NCI-H446 (cell line): ENCODE measurements at regions not wholly inside any gene's neighbourhood (a gene's known extent, or its start where the extent isn't known, plus 50 kb on each side); places are given as distances from the start of the nearest gene placed in this dataset.
"Not testable (repeated sequence)": the region's sequence is repeated elsewhere in the genome, so short reads cannot be mapped to it uniquely, and the experiment has no call there.

ENCODE experiments used
- DNase-seq, 2 experiments: peaks; one replicate each; lab custom pipeline; 2025; lab: John Stamatoyannopoulos, UW

DNA sequence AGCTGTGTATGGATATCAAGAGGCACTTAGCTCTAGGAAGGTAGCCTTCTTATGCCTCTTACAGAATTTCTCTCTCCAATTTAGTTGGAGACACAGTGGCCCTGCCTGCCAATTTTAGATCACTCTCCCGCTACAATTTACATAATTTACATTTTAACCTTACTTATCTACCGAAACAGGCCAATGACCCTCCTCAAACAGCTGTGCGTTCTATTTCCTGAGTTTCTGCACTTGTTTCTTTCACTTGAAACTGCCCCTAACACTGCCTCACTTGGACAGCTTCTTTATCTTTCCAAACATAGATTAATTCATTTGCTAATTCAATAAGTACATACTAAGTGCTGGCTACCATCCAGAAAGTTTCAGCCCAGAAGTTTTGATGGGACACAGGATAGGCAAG, 52.9 kb upstream of the HDDC2 start:
- DNase-seq = no peak

DNA sequence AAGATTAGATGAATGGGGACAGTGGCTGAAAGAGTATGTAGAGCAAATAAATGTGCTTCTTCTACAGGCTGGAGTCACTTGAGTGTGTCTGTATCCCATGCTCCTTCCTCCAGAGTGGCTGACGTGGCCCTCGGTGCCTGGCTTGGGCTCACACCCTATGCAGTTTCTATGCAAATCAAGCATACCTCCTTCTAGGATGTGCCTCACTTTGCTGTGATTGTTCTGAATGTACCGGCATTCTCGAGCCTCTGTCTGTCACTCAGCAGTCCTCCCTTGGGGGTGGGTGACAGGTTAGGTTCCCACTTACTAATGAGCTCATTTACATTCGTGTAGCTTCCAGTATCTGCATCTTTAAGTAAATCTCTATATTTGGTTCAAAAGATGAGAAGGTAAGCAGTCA, 55.1 kb upstream of the HDDC2 start:
- DNase-seq = no peak

DNA sequence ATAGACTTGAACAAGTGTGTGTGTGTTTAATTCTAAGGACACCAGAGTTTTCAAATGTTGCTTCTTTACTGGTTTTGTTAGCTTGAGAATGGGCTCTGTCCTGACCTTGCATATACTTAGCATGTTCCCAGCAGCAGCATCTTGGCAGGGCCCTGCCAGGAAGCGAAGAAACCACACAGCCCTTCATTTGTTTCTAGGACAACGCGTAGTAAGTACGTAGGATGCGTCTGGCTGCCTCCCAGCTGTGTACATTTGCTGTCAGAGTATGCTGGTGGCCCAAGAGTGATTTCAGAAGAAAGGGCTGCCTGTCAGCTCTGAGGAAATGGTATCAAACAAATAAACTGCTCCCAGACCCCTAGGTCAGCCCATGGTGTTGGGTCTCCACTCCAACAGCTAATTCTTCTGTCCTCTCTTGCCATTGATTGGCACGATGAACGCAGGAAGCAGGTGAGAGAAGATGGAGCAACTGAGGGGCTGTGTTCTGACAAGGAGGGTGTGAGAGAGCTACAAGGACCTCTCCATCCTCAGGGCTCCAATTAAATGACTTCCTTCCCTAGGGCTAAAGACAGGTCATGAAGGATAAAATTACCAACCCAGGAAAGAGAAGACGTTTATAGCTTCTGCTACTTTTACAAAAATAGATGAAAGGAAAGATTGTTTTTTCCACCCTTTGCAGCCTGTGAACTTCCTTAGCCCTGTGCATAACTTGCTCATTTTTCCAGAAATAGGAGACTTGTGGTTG, 55.9 kb upstream of the HDDC2 start:
- no peak for DNase-seq

DNA sequence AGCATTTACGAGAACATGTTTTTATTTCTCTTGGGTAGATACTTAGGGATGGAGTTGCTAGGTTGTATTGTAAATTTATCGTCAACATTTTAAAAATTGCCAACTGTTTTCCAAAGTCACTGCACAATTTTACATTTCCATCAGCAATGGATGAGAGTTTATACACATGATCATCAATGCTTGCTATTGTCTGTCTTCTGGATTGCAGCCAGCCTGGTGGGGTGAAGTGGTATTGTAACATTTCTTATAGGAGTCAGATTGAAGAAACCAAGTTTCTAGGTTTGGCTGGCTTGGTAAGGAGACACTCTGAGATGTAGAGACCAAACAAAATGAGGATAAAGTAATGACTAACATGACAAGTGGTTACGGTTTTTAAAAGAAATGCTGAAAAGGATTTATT, 57.1 kb upstream of the HDDC2 start:
- no peak for DNase-seq

DNA sequence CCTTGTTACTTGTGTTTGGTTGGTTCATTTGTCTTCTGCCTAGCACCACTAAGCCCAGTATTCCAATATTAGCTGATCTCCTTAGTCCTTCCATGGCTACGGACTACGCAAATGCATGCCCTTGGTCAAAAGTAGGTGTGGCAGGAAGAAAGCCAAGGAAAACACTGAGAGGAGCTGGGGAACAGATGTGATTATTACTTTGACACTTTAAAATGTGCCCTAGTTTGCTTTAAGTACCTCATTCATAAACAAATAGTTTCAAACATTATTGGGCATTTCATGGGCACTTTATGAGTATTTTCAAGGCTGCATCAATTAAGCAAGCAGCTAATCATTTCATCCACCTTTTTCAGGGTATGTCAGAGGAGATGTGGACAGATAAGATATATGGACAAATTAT, 60.1 kb upstream of the HDDC2 start:
- DNase-seq = no peak

DNA sequence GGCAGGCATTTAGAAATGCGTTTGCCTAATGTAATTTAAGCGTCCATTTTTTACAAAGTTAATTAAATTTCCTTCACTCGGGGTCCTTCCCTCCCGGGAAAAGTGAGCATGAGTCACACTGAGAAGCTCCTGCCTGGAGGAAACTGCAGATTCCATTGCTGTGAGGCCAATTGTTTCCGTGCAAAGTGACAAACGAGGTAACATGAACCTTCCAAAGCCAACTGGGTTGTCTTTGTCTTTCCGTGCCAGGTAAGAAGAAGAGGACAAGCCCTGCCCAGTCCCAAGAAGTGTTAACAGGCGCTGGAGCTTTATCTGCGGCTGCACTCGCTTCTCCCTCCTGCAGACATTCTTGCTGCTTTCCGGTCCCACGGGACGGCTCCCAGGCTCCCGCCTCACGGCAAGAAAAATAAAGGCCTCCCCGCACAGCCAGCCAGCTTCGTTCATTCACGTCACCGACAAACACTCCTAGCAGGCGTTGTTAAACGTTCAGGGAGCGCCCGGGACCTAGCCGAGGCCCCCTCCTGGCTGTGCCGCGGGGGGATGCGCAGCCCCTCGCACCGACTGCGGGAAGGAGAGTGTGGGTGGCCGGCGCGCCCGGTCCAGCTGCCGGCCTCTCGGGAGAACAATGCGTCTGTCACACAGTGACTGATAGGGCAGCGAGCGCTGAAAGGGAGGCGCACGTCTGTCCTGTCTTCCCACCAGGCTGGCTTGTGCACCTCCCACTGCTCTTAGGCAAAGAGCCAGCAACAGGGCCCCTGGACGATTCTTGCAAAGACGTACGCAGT, 61.5 kb upstream of the HDDC2 start:
- DNase-seq = peak in 1 of 2 experiments; percentile 27

DNA sequence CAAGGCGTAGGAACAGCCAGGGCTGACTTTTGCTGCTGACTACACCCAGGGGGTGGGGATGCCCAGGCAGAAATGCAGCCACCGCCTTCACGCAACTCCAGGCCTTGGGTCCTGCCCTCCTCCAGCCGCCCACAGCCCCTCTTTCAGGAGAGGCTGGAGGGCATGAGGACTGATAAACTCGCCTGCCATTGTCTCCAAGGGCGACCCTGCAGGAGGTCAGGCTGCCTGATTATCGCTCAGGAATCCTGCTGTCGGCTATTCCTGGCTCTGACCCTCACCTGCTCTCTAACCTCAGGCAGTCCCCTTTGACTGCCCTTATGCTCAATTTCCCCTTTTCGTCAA, 62.0 kb upstream of the HDDC2 start:
- no peak for DNase-seq

DNA sequence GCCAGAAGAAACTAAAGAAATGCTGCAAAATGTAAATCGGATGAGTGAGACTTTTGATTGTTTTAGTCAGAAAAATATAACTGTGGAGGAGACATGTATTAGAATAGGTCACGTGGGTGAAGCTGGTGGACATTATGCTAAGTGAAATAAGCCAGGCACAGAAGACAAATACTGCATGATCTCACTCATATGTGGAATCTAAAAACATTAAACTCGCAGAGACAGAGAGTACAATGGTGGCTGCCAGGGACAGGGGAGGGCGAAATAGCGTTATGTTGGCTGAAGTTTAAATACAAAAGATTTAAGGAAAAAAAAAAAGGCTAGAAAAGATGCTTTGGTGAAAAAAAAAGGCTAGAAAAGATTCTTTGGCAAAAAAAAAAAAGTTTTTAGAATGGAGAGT, 63.5 kb upstream of the HDDC2 start:
- DNase-seq = no peak

DNA sequence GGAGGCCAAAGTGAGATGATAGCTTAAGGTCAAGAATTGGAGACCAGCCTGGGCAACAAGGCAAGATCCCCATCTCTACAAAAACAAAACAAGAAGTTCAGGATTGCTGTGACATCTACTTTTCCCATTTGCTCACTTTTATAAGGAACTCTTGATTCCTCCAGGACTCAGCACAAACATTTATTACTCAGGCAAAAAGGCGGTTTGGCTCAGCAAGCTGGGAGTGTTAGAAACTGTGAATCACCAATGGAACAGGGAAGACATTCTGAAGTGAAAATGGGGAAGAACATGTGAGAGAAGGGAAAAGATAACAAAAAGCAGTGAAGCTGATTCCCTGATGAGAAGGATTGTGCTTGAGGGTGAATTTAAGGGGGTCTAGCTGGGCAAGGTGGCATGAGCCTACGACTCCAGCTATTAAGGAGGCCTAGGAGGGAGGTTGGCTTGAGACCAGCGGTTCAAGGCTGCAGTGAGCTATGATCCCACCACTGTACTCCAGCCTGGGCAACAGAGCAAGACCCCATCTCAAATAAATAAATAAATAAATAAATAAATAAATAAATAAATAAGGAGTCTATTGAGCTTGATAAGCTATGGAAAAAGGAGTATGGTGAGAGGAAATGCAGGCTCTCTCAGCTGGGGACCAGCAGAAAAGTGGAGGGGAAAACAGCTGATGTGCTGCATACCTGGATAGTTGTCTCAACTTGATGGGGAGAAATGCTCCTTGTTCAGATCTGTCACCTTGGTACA, 65.4 kb upstream of the HDDC2 start:
- DNase-seq = no peak

DNA sequence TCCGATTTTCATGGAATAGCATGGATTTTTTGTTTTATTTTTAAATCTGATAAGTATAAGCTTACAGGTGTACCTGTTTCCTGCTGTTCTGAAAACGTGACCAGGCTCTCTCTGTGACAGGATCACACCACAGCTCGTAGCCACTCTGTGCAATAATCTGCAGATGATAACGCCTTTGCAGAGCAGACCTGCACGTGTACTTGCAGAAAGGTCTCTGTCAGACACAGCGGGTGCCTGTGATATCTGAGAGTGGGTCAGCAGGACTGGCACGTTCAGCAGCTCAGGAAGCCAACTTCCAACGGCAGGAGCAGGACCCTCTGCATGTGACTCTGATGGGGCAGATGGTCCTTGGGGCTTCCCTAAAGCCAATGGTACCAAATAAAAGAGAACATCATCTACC, 68.6 kb upstream of the HDDC2 start:
- DNase-seq = no peak

DNA sequence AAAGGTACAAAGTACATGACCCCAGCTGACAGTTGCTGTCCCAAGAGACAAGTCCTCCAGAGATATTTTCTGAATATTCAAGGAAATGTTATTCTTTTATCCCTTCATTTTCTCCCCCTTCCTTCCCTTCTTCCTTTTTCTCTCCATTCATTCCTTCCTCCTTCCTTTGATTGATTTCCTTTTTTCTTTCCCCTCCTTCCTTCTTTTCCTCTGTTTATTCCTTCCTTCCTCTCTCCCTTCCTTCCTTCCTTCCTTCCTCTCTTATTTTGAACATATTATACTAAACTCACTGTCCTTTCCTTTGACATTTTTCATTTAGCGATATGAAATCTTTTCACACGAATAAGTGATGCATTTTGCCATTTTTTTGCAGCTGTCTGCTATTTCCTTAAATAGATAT, 73.2 kb upstream of the HDDC2 start:
- DNase-seq = no peak

DNA sequence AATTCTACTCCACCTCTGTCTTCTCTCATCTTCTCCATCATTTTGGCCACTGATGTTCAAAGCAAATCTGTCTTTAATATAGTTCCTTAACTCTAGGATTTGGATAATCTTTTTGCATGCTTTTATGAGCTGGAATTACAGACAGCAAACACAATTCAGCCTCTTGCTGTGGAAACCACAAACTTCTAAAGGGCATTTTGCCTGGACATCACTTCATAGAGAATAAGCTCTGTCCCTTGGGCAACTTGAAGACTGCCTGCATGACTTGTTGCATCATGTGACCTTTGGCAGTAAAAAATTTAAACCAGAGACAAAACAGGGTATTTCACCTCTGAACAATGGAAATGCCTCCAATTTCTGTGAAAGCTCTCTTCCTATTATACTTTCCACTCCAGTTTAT, 74.1 kb upstream of the HDDC2 start:
- DNase-seq = no peak

DNA sequence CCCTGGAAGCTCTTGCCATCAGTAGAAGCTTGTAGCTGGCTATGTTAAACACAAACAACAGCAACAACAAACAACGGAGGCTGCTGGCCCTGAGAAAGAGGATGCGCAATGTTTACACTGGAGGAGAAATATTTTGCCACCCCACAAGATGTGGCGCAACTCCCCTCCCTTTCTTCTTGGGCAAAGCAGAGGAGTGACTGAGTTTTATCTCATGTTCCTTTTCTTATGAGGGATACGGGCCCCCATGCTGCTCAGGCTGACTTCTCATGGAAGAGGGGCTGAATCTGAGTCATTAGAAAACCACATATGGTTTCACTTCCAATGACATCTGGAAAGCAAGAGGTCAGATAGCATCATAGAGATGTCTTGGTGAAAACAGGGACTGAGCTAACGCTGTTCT, 75.9 kb upstream of the HDDC2 start:
- DNase-seq = no peak

DNA sequence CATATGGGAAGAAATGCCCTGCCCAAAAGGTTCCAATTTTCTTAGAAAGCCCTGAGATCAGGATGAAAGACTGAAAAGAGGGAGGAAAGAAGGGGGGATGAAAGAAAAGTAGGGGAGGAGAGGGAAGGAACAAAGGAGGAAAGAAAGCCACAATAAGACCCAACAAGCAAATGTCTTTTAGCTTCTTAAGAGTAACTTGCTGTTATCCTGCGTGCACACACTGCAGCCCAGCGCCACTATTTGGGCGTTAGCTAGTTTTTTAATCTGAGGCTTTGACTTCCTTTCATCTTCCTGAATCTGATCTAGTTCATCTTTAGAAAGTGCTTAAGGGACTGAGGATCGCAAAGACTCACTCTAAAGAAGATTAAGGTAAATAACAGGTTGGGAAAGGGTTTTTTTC, 77.4 kb upstream of the HDDC2 start:
- DNase-seq = no peak

DNA sequence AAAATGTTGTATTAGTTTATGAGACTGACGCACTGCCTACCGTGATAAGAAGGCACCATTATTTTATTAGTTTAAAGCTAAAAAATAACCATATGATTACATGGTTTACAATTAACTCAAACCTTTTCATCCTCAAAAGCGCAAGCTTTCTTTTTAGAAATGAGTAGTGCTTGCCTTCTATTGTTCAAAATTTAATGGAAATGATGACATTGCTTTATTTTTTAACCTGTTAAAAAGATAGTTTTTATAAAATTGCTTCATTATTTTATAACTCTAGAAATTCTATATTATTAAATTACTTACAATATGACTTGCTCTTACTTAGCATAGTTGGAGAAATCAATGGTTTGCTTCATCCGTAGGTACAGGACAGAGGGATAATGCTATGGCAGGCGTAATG, 78.7 kb upstream of the HDDC2 start:
- no peak for DNase-seq

DNA sequence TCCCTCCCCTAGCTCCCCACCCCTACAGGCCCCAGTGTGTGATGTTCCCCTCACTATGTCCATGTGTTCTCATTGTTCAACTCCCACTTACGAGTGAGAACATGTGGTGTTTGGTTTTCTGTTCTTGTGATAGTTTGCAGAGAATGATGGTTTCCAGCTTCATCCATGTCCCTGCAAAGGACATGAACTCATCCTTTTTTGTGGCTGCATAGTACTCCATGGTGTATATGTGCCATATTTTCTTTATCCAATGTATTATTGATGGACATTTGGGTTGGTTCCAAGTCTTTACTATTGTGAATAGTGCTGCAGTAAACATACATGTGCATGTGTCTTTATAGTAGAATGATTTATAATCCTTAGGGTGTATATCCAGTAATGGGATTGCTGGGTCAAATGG, 84.6 kb upstream of the HDDC2 start:
- DNase-seq = not testable (repeated sequence)

DNA sequence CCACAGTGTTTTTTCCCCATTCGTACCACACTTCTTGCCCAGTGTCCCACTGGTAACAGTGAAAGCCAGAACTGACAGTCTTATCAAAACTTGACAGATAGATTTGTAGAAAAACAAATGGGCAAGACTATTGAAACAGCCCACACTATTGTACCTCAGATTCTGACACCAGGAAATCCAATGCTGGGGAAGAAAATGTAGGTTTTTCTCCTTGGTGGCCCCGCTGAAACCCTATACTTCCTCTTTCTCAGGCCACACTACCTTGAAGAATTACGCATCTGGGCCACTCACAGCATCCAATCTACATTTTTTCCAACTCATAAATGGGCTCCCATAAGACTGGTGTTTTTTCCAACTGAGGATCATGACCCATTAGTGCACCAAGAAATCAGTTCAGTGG, 90.9 kb upstream of the HDDC2 start:
- no peak for DNase-seq

DNA sequence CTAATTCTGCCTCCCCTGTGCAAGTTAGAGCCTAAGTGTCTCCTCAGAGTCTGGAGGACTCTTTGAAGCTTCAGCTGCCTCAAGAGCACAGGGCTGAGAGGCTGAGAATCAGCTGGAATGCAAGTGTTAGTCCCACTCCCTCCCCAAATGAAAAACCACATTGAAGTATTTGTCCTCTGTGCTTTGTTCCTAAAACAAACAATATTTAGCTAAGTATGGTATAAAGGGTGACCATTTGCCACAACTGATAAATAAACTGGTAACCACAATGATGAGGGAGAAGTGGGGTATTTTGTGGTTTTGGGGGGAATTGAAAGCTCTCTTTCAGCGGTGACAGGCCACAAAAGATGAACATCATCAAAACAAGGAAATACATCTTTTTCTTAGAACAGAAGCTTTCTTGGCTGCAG, 91.7 kb upstream of the HDDC2 start:
- no peak for DNase-seq

DNA sequence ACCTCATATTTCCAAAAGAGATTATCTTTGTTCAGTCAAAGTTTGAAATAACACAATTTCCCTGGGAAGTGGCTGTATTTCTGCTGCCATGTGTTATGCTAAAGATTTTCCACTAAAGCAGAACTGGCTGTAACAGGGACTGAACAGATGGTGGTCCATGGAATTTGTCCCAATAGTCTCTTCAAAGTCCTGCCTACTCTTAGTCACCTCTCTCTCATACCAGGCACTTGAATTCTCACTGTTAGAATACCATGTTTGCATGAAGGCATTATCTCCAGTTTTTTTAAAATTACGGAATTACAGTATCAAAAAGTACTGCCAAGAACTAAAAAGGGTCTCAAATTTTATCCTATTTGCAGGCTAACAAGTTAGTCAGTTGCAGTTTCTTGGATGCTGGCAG, 105.0 kb upstream of the HDDC2 start:
- DNase-seq = peak in 1 of 2 experiments; percentile 44

DNA sequence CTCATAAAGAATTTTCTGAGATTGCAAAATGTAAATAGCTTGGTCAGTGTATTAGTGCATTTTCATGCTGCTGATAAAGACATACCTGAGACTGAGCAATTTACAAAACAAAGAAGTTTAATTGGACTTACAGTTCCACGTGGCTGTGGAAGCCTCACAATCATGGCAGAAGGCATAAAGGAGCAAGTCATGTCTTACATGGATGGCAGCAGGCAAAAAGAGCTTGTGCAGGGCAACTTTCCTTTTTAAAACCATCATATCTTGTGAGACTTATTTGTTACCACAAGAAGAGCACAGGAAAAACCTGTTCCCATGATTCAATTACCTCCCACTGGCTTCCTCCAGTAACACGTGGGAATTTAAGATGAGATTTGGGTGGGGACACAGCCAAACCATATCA, 112.7 kb upstream of the HDDC2 start:
- DNase-seq = no peak

DNA sequence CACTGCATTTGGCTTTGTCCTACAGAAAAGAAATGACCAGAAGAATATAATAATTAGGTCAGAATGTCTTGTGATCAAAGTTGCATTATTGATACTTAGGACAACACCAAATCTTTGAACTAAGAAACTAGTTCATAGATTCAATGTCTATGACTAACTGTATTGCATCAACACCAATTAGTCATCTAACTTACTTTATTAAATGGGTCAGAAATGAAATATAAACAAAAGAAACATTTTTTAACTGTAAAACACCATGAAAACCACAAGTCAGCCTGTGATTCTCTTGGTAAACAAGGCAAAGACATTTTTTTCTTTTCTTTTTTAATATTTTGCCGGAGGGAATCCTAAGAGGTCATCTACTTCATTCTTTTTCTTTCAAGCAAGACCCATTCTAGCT, 114.1 kb upstream of the HDDC2 start:
- no peak for DNase-seq

DNA sequence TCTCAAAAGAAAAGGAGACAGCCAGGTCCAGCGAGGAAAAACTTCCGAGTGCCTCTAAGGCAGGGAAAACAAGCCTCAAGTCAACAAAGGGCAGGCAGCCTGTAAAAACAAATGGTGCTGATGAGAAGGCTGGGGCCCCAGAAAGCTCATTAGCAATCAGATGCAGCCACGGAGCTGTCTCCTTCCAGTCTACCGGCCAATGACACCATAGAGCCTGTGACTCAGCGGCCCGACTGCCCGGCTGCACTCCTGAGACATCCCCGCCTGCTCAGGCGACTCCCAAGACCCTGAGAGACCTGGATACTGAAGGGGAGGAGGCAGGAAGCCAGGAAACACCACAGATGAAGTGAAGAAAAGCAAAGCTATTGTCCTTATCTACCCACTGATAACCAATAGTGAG, 120.1 kb upstream of the HDDC2 start:
- no peak for DNase-seq

DNA sequence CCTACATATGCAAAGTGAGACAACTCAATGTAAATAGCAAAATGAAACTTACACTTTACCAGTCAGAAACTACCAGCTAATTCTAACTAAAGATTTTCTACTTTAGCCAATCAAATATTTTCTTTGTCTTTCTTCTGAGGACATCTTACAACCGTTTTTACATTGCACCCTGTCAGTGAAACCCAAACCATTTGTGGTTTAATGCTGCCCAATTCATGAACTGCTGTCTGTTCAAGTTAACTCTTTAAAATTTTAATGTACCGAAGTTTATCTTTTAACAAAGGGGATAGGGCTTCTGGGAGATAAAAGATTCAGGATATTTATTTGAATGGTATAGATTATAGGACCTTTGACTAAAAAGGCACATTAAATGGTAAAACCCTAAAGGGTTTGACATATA, 121.3 kb upstream of the HDDC2 start:
- DNase-seq = no peak
